GM18951 (cell line): ENCODE measurements at regions not wholly inside any gene's neighbourhood (a gene's known extent, or its start where the extent isn't known, plus 50 kb on each side); places are given as distances from the start of the nearest gene placed in this dataset.
A peak's percentile ranks its signal among the peaks of the same experiment; 100 is the strongest.

Experiments used
- POLR2A ChIP-seq: IDR thresholded peaks from 4 replicates; pipeline ENCODE4 v1.6.1; 2011; ENCODE audit warnings: mild to moderate bottlenecking; ENCODE audit not compliant: insufficient read length, insufficient read depth; ENCODE audit errors: extremely low read depth
- in situ Hi-C: fragments of 300-500 bp; cut with MboI; formaldehyde crosslinking; loops from one replicate; pipeline ENCODE4 v1.12.0; 2022; ENCODE audit warnings: low sequenced_read_pairs, mixed read lengths, inconsistent platforms; ENCODE audit not compliant: unreplicated experiment

GRCh38 chr1:198919667-198920398 is 281.0 kb downstream of the PTPRC start:
- TF ChIP-seq POLR2A: no peak
- in situ Hi-C loops: no loop called here

GRCh38 chr1:198922638-198923430 is 284.0 kb downstream of the PTPRC start:
- no peak for TF ChIP-seq POLR2A
- in situ Hi-C loops: no loop called here

GRCh38 chr1:198923993-198924392 is 285.2 kb downstream of the PTPRC start:
- no peak for TF ChIP-seq POLR2A
- in situ Hi-C loops: no loop called here

GRCh38 chr1:198925567-198925966 is 286.7 kb downstream of the PTPRC start:
- no peak for TF ChIP-seq POLR2A
- in situ Hi-C loops: no loop called here

GRCh38 chr1:198927129-198927528 is 288.3 kb downstream of the PTPRC start:
- TF ChIP-seq POLR2A: no peak
- in situ Hi-C loops: no loop called here

GRCh38 chr1:198929111-198929604 is 290.3 kb downstream of the PTPRC start:
- in situ Hi-C loops: no loop called here
- TF ChIP-seq POLR2A: no peak

- in situ Hi-C loops: no loop called here
- no peak for TF ChIP-seq POLR2A
These were observed 291.2 kb downstream of the PTPRC start for GRCh38 chr1:198929961-198930599.

- no peak for TF ChIP-seq POLR2A
- in situ Hi-C loops: no loop called here
These were observed 293.6 kb downstream of the PTPRC start for GRCh38 chr1:198932351-198932991.

- no peak for TF ChIP-seq POLR2A
- in situ Hi-C loops: no loop called here
These were observed 294.8 kb downstream of the PTPRC start for GRCh38 chr1:198933515-198934222.

GRCh38 chr1:198934426-198934825 is 295.6 kb downstream of the PTPRC start:
- no peak for TF ChIP-seq POLR2A
- in situ Hi-C loops: no loop called here

GRCh38 chr1:198934901-198935305 is 296.1 kb downstream of the PTPRC start:
- no peak for TF ChIP-seq POLR2A
- in situ Hi-C loops: no loop called here

- TF ChIP-seq POLR2A: peak; percentile 14
- in situ Hi-C loops: no loop called here
These were observed 296.6 kb downstream of the PTPRC start for GRCh38 chr1:198935306-198935921.
